Mesendoderm (in vitro differentiated cells): ENCODE measurements at regions not wholly inside any gene's neighbourhood (a gene's known extent, or its start where the extent isn't known, plus 50 kb on each side); places are given as distances from the start of the nearest gene placed in this dataset.

Source experiments
- DNase-seq: peaks from one replicate; pipeline ENCODE4 v3.0.0; 2013
- H2AK5ac ChIP-seq: 2 replicates; pipeline ENCODE4 v1.6.1; 2013; ENCODE audit warnings: low read length, inconsistent platforms
- H2BK120ac ChIP-seq: 2 replicates; pipeline ENCODE4 v1.6.1; 2013; ENCODE audit warnings: low read depth, mild to moderate bottlenecking, low read length, moderate library complexity, mixed read lengths
- H2BK15ac ChIP-seq: replicated peaks from 2 replicates; pipeline ENCODE4 v1.6.1; 2013; ENCODE audit warnings: low read depth, mild to moderate bottlenecking, moderate library complexity
- H2BK5ac ChIP-seq: 2 replicates; pipeline ENCODE4 v1.6.1; 2013; ENCODE audit warnings: low read length, inconsistent platforms
- H3K18ac ChIP-seq: 2 replicates; pipeline ENCODE4 v1.6.1; 2013; ENCODE audit warnings: mild to moderate bottlenecking, low read length, mixed read lengths
- H3K23ac ChIP-seq: one replicate; pipeline ENCODE4 v1.6.1; 2013; ENCODE audit warnings: low read length
- H3K27ac ChIP-seq: 2 replicates; pipeline ENCODE4 v1.5.1; 2013; ENCODE audit warnings: low read depth, mild to moderate bottlenecking, inconsistent platforms, low read length, moderate library complexity
- H3K27me3 ChIP-seq: 2 replicates; pipeline ENCODE4 v1.6.1; 2013; ENCODE audit warnings: low read length, control low read depth, mild to moderate bottlenecking, inconsistent platforms; ENCODE audit not compliant: insufficient read depth, poor library complexity
- H3K36me3 ChIP-seq: 2 replicates; pipeline ENCODE4 v1.6.1; 2013; ENCODE audit warnings: low read length, inconsistent platforms; ENCODE audit not compliant: control insufficient read depth, insufficient read depth
- H3K4ac ChIP-seq: one replicate; pipeline ENCODE4 v1.6.1; 2013; ENCODE audit warnings: low read depth, mild to moderate bottlenecking, low read length, moderate library complexity
- H3K4me1 ChIP-seq: 2 replicates; pipeline ENCODE4 v1.6.1; 2013; ENCODE audit warnings: low read depth, low read length, inconsistent platforms; ENCODE audit not compliant: control insufficient read depth
- H3K4me2 ChIP-seq: 2 replicates; pipeline ENCODE4 v1.6.1; 2013; ENCODE audit warnings: low read length
- H3K4me3 ChIP-seq: 2 replicates; pipeline ENCODE4 v1.5.1; 2013; ENCODE audit warnings: mild to moderate bottlenecking, low read length
- H3K56ac ChIP-seq: one replicate; pipeline ENCODE4 v1.6.1; 2013; ENCODE audit warnings: low read length
- H3K79me1 ChIP-seq: 2 replicates; pipeline ENCODE4 v1.6.1; 2013; ENCODE audit warnings: low read length, inconsistent platforms
- H3K79me2 ChIP-seq: 2 replicates; pipeline ENCODE4 v1.6.1; 2013; ENCODE audit warnings: mild to moderate bottlenecking, low read length; ENCODE audit not compliant: control insufficient read depth, insufficient read depth
- H3K9ac ChIP-seq: 2 replicates; pipeline ENCODE4 v1.6.1; 2013; ENCODE audit warnings: low read length, inconsistent platforms
- H4K5ac ChIP-seq: one replicate; pipeline ENCODE4 v1.6.1; 2013; ENCODE audit warnings: low read length
- H4K8ac ChIP-seq: one replicate; pipeline ENCODE4 v1.6.1; 2013; ENCODE audit warnings: low read depth, mild to moderate bottlenecking, control low read depth, low read length, moderate library complexity
- WGBS: extraction: QIAGEN DNeasy Blood & Tissue Kit; methylation state at CpG from one replicate; pipeline ENCODE4 v1.1.7; 2013; ENCODE audit warnings: low lambda C conversion rate, missing lambda C conversion rate; ENCODE audit not compliant: insufficient coverage; ENCODE audit errors: extremely low coverage; 5-methylcytosine and 5-hydroxymethylcytosine counted together

- Histone ChIP-seq H3K4me2 (no peak overlapping the region), H2BK15ac (no peak overlapping the region), H3K4me1 (no peaks in the 10 kb centered on the region), H3K56ac (no peak overlapping the region), H3K79me2 (no peaks in the 10 kb centered on the region), H2BK5ac (no peak overlapping the region), H2BK120ac (no peak overlapping the region), H3K4ac (no peak overlapping the region), H3K27ac (no peak overlapping the region), H2AK5ac (no peak overlapping the region), H3K79me1 (no peaks in the 10 kb centered on the region), H3K36me3 (no peaks in the 10 kb centered on the region), H3K9ac (no peak overlapping the region), H4K5ac (no peak overlapping the region), H3K27me3 (no peaks in the 10 kb centered on the region), H3K23ac (no peak overlapping the region), H3K4me3 (no peak overlapping the region), H4K8ac (no peak overlapping the region), H3K18ac (no peak overlapping the region)
- WGBS = no CpG with 5 or more reads among the region's 4 CpGs
- no peak for DNase-seq
These were observed 163.7 kb upstream of the ZBED5 start for GRCh38 chr11:11021563-11021962.

GRCh38 chr11:11020747-11021149 lies 162.9 kb upstream of the ZBED5 start:
- H3K4ac ChIP-seq = no peak overlapping the region

DNA sequence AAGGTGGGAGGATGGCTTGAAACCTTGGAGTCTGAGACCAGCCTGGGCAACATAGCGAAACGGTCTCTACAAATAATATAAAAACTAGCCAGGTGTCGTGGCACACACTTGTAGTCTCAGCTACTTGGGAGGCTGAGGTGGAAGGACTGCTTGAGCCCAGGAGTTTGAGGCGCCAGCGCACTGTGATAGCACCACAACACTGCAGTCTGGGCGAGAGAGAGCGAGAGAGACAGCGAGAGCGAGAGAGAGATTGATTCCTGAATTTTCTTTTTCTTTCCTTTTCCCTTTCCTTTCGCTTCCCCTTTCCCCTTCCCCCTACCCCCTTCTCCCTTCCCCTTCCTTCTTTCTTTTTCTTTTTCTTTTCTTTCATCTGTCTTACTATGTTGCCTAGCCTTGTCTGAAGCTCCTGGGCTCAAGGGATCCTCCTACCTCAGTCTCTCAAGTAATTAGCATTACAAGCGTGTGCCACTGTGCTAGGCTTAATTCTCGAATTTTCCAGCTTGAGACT lies 162.4 kb upstream of the ZBED5 start:
- no peak overlapping the region for H3K4me3 ChIP-seq
- DNase-seq = no peak
- H2BK5ac ChIP-seq = no peak overlapping the region
- H3K4ac ChIP-seq = no peak overlapping the region
- no peaks in the 10 kb centered on the region for H3K36me3 ChIP-seq
- H3K27ac ChIP-seq = no peak overlapping the region
- no peaks in the 10 kb centered on the region for H3K4me1 ChIP-seq
- no peak overlapping the region for H2BK15ac ChIP-seq
- no peak overlapping the region for H4K5ac ChIP-seq
- H2BK120ac ChIP-seq = no peak overlapping the region
- WGBS = no CpG with 5 or more reads among the region's 12 CpGs
- H3K4me2 ChIP-seq = no peak overlapping the region
- H3K9ac ChIP-seq = no peak overlapping the region
- no peaks in the 10 kb centered on the region for H3K27me3 ChIP-seq
- H3K79me1 ChIP-seq = no peaks in the 10 kb centered on the region
- H2AK5ac ChIP-seq = no peak overlapping the region
- no peak overlapping the region for H3K23ac ChIP-seq
- no peak overlapping the region for H3K18ac ChIP-seq
- no peaks in the 10 kb centered on the region for H3K79me2 ChIP-seq
- H4K8ac ChIP-seq = no peak overlapping the region
- no peak overlapping the region for H3K56ac ChIP-seq

More at GRCh38 chr11:11020747-11021149, 162.9 kb upstream of the ZBED5 start:
- Histone ChIP-seq H3K4me1 (no peaks in the 10 kb centered on the region), H4K5ac (no peak overlapping the region), H2BK15ac (no peak overlapping the region), H3K23ac (no peak overlapping the region), H3K56ac (no peak overlapping the region), H3K79me2 (no peaks in the 10 kb centered on the region), H3K27ac (no peak overlapping the region), H3K36me3 (no peaks in the 10 kb centered on the region), H2AK5ac (no peak overlapping the region), H2BK5ac (no peak overlapping the region), H3K9ac (no peak overlapping the region), H4K8ac (no peak overlapping the region), H2BK120ac (no peak overlapping the region), H3K79me1 (no peaks in the 10 kb centered on the region), H3K27me3 (no peaks in the 10 kb centered on the region), H3K4me3 (no peak overlapping the region), H3K18ac (no peak overlapping the region), H3K4me2 (no peak overlapping the region)
- DNase-seq = peak; percentile 31
- WGBS = no CpG with 5 or more reads among the region's 6 CpGs

DNA sequence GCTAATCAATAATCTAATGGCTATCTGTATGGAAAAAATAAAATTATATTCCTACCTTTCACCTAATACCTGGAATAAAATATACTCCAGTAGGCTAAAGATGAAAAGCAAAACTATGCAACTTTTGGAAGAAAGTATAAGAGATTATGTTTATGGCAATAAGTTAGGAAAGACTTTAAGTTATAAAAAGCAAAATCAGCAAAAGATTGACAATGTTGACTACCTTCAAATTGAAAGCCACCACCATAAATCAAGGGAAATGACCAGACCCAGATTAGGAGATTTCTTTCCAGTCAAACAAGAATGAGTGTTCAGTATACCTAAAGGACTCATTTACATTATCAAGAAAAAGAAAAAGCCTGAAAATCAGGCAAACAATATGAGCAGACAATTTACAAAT lies 159.1 kb upstream of the ZBED5 start:
- no peak for DNase-seq
- Histone ChIP-seq H3K18ac (no peak overlapping the region), H3K4ac (no peak overlapping the region), H2BK15ac (no peak overlapping the region), H3K56ac (no peak overlapping the region), H3K23ac (no peak overlapping the region), H3K4me2 (no peak overlapping the region), H3K4me3 (no peak overlapping the region), H2BK5ac (no peak overlapping the region), H3K79me1 (no peaks in the 10 kb centered on the region), H3K4me1 (no peaks in the 10 kb centered on the region), H4K5ac (no peak overlapping the region), H3K36me3 (no peaks in the 10 kb centered on the region), H2BK120ac (no peak overlapping the region), H3K27me3 (no peaks in the 10 kb centered on the region), H4K8ac (no peak overlapping the region), H2AK5ac (no peak overlapping the region), H3K9ac (no peak overlapping the region), H3K79me2 (no peaks in the 10 kb centered on the region), H3K27ac (no peak overlapping the region)

DNA sequence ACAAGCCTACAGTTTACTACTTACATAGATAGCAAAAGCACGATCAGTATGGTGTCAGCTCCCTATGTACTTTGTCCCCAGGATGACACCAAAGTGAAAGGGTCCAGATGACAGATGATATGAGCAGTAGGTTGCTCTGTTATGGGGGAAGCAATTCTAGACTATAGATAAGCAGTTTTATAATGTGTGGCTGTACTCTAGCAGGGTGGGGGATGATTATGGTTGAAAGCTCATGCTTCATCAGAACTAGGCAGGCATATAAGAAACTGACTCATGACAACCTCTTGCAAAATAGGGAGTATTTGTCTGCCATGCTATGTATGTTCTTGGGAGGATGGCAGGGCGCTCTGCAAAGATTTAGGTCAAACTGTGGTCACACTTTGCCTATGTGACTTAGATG lies 158.2 kb upstream of the ZBED5 start:
- peaks cover under 1% of the 10 kb centered on the region for H3K4me1 ChIP-seq
- no peak overlapping the region for H2AK5ac ChIP-seq
- no peak overlapping the region for H3K23ac ChIP-seq
- no CpG with 5 or more reads among the region's 2 CpGs for WGBS
- no peak overlapping the region for H3K27ac ChIP-seq
- no peak overlapping the region for H4K8ac ChIP-seq
- peak; percentile 40 for DNase-seq
- no peak overlapping the region for H2BK5ac ChIP-seq
- H3K56ac ChIP-seq = no peak overlapping the region
- no peak overlapping the region for H2BK15ac ChIP-seq
- no peaks in the 10 kb centered on the region for H3K27me3 ChIP-seq
- no peak overlapping the region for H3K4me2 ChIP-seq
- no peak overlapping the region for H3K4ac ChIP-seq
- H2BK120ac ChIP-seq = no peak overlapping the region
- no peaks in the 10 kb centered on the region for H3K79me2 ChIP-seq
- H3K79me1 ChIP-seq = no peaks in the 10 kb centered on the region
- no peak overlapping the region for H4K5ac ChIP-seq
- H3K18ac ChIP-seq = no peak overlapping the region
- no peaks in the 10 kb centered on the region for H3K36me3 ChIP-seq
- no peak overlapping the region for H3K9ac ChIP-seq
- H3K4me3 ChIP-seq = no peak overlapping the region

- Histone ChIP-seq H2BK120ac (no peak overlapping the region), H3K4ac (no peak overlapping the region), H3K79me2 (no peaks in the 10 kb centered on the region), H3K27me3 (no peaks in the 10 kb centered on the region), H3K23ac (no peak overlapping the region), H3K4me2 (no peak overlapping the region), H3K4me1 (peaks cover 3% of the 10 kb centered on the region), H3K9ac (no peak overlapping the region), H3K27ac (no peak overlapping the region), H2BK15ac (no peak overlapping the region), H3K79me1 (no peaks in the 10 kb centered on the region), H3K18ac (no peak overlapping the region), H3K56ac (no peak overlapping the region), H4K5ac (no peak overlapping the region), H4K8ac (no peak overlapping the region), H2AK5ac (no peak overlapping the region), H3K36me3 (no peaks in the 10 kb centered on the region), H2BK5ac (no peak overlapping the region), H3K4me3 (no peak overlapping the region)
- no CpG with 5 or more reads among the region's 5 CpGs for WGBS
- DNase-seq = no peak
These were observed 153.8 kb upstream of the ZBED5 start for GRCh38 chr11:11011617-11012016.
